ENCODE measurements at regions not wholly inside any gene's neighbourhood (a gene's known extent, or its start where the extent isn't known, plus 50 kb on each side); places are given as distances from the start of the nearest gene placed in this dataset.

DNA sequence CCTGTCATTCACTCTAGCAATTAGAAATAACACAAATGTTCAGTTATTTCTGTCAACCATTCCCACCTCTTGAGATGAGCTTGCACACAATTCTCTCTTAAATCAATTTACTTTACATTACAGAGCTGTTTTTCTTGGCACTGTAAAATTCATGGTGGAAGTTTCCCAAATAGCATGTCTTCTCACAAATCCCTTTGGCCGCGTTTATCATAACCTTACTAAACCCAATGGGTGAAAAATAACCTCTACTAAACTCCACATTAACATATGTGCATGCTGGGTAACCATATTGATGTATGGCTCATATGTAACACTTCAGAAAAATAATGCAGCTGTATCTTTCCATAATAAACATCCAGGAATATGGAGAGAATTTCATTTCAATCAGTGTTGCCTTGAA, 75.5 kb upstream of the SULT1C3 start:
- no peaks in the 10 kb centered on the region; the same call in none of the 2 replicates for H3K27me3 ChIP-seq (ENCODE audit: insufficient read depth, low read depth)
- H3K4me1 ChIP-seq (replicated peaks; ENCODE audit: insufficient read depth): no peaks in the 10 kb centered on the region
- TF ChIP-seq, protein P1, sequence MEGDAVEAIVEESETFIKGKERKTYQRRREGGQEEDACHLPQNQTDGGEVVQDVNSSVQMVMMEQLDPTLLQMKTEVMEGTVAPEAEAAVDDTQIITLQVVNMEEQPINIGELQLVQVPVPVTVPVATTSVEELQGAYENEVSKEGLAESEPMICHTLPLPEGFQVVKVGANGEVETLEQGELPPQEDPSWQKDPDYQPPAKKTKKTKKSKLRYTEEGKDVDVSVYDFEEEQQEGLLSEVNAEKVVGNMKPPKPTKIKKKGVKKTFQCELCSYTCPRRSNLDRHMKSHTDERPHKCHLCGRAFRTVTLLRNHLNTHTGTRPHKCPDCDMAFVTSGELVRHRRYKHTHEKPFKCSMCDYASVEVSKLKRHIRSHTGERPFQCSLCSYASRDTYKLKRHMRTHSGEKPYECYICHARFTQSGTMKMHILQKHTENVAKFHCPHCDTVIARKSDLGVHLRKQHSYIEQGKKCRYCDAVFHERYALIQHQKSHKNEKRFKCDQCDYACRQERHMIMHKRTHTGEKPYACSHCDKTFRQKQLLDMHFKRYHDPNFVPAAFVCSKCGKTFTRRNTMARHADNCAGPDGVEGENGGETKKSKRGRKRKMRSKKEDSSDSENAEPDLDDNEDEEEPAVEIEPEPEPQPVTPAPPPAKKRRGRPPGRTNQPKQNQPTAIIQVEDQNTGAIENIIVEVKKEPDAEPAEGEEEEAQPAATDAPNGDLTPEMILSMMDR (conservative IDR thresholded peaks at IDR 0.05): no peak
- TF ChIP-seq EZH2 (IDR thresholded peaks at IDR 0.05; ENCODE audit: low read depth): no peak
- no peaks in the 10 kb centered on the region for H3K9me3 ChIP-seq (ENCODE audit: insufficient read depth, low read depth)
- no peaks in the 10 kb centered on the region; the same call in 1 of the 2 replicates for H4K20me1 ChIP-seq (ENCODE audit: insufficient read depth)
- intact Hi-C loops (cut with micrococcal nuclease; ENCODE audit: unreplicated experiment): no loop called here
- H3K4me2 ChIP-seq: no peak overlapping the region
- H2AFZ ChIP-seq: no peak overlapping the region
- no peaks in the 10 kb centered on the region for H3F3A ChIP-seq (ENCODE audit: insufficient read depth, low read depth)
- no TSS peak for BruUV-seq (replicated peaks)
- H3K4me3 ChIP-seq: no peak overlapping the region
- no peak for DNase-seq
- no peak overlapping the region for H3K27ac ChIP-seq
- no peaks in the 10 kb centered on the region for H3K9me2 ChIP-seq (ENCODE audit: insufficient read depth)
- ChIA-PET POLR2A (ENCODE audit: unreplicated experiment) (no interaction called here), CTCF (no interaction called here)
- no peaks in the 10 kb centered on the region for H3K79me2 ChIP-seq (ENCODE audit: low read depth)
- H3K36me3 ChIP-seq (ENCODE audit: low read depth): no peaks in the 10 kb centered on the region

DNA sequence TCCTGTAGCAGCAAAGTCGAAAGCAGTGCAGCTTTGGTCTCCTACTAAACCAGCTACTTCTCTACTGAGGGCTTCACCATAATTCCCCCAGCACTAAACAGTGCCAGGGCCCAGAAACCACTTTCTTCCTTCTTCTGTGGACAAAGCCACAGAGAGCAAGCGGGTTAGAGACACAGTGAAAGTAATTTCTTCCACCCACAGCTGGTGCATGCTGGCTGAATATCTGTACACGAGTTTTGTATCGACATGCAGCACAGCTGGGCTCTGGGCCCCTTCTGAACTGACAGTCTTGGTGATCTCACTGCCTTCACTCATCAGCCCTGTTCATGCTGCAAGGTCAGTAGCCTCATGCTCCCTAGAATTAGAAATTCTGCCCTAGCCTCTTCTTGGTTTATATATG, 74.0 kb upstream of the SULT1C3 start:
- ChIA-PET POLR2A (ENCODE audit: unreplicated experiment) (no interaction called here), CTCF (no interaction called here)
- no TSS peak for BruUV-seq (replicated peaks)
- no peak overlapping the region for H3K4me2 ChIP-seq
- TF ChIP-seq, protein P1 (conservative IDR thresholded peaks at IDR 0.05): no peak
- TF ChIP-seq EZH2 (IDR thresholded peaks at IDR 0.05; ENCODE audit: low read depth): no peak
- no peaks in the 10 kb centered on the region; the same call in none of the 2 replicates for H3K27me3 ChIP-seq (ENCODE audit: insufficient read depth, low read depth)
- intact Hi-C loops (cut with micrococcal nuclease; ENCODE audit: unreplicated experiment): no loop called here
- no peaks in the 10 kb centered on the region for H3K9me2 ChIP-seq (ENCODE audit: insufficient read depth)
- no peaks in the 10 kb centered on the region for H3F3A ChIP-seq (ENCODE audit: insufficient read depth, low read depth)
- no peaks in the 10 kb centered on the region for H3K4me1 ChIP-seq (replicated peaks; ENCODE audit: insufficient read depth)
- no peaks in the 10 kb centered on the region for H4K20me1 ChIP-seq (ENCODE audit: insufficient read depth)
- H3K4me3 ChIP-seq: no peak overlapping the region
- H3K79me2 ChIP-seq (ENCODE audit: low read depth): no peaks in the 10 kb centered on the region
- H3K36me3 ChIP-seq (ENCODE audit: low read depth): no peaks in the 10 kb centered on the region
- no peak overlapping the region for H3K27ac ChIP-seq
- DNase-seq: no peak
- H3K9me3 ChIP-seq (ENCODE audit: insufficient read depth, low read depth): no peaks in the 10 kb centered on the region
- no peak overlapping the region for H2AFZ ChIP-seq

DNA sequence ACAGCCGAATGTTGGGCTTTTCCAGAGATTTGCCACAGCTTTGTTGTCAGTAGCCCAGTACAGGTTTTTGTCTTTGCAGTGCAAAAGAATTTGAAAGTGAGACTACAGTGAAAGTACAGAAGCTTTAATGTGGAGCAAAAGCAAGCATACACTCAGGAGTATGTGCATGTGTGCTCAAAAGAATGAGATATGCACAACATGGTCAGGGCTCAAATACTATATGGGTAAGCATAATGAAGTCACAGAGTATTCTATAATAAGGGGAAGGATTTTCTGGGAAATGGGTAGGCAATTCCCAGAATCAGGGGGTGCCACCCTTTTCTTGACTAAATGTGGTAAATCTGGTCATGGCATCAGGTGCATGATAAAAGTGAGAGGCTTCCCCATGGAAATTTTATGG, 72.1 kb upstream of the SULT1C3 start:
- no peaks in the 10 kb centered on the region for H3F3A ChIP-seq (ENCODE audit: insufficient read depth, low read depth)
- H3K4me3 ChIP-seq: no peak overlapping the region
- H3K4me2 ChIP-seq: no peak overlapping the region
- ChIA-PET CTCF (no interaction called here), POLR2A (ENCODE audit: unreplicated experiment) (no interaction called here)
- no peaks in the 10 kb centered on the region for H3K9me3 ChIP-seq (ENCODE audit: insufficient read depth, low read depth)
- no peaks in the 10 kb centered on the region for H3K79me2 ChIP-seq (ENCODE audit: low read depth)
- H2AFZ ChIP-seq: no peak overlapping the region
- no peak for DNase-seq
- H3K27ac ChIP-seq: no peak overlapping the region
- H3K9me2 ChIP-seq (ENCODE audit: insufficient read depth): no peaks in the 10 kb centered on the region
- intact Hi-C loops (cut with micrococcal nuclease; ENCODE audit: unreplicated experiment): no loop called here
- no peaks in the 10 kb centered on the region; the same call in 1 of the 2 replicates for H3K27me3 ChIP-seq (ENCODE audit: insufficient read depth, low read depth)
- no peaks in the 10 kb centered on the region for H3K4me1 ChIP-seq (replicated peaks; ENCODE audit: insufficient read depth)
- no TSS peak for BruUV-seq (replicated peaks)
- H4K20me1 ChIP-seq (ENCODE audit: insufficient read depth): no peaks in the 10 kb centered on the region
- TF ChIP-seq, protein P1 (conservative IDR thresholded peaks at IDR 0.05): no peak
- TF ChIP-seq EZH2 (IDR thresholded peaks at IDR 0.05; ENCODE audit: low read depth): no peak
- H3K36me3 ChIP-seq (ENCODE audit: low read depth): no peaks in the 10 kb centered on the region
